GM21576 (cell line): ENCODE measurements at regions not wholly inside any gene's neighbourhood (a gene's known extent, or its start where the extent isn't known, plus 50 kb on each side); places are given as distances from the start of the nearest gene placed in this dataset.

ENCODE experiments used
- ATAC-seq: cut with Tn5 transposase; IDR thresholded peaks from one replicate; pipeline ENCODE4 v1.9.1; 2021; ENCODE audit warnings: mild to moderate bottlenecking, moderate library complexity; ENCODE audit not compliant: unreplicated experiment

GRCh38 chr3:16102187-16102561 is 72.3 kb upstream of the GALNT15 start:
- ATAC-seq, result no peak

DNA sequence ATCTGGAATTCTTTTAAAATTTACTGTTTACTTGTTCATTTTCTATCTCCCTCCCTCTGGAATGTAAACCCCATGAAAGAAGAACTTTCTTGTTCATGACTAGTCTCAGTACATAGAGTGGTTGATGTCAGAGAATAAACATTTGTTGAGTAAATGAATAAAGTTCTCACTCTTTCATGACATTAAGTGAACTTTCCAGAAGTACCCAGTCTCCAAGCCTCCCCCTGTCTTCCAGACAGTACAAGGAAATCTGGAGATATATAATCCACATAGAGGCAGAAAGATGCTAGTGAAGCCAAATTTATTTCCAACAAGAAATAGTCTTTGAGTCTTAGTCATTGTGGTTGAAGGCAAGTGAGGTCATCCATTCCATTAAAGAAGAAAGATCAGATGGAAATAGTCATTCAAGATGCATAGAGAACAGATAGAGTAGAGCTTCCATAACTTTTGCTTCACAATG is 71.5 kb upstream of the GALNT15 start:
- ATAC-seq, result no peak

DNA sequence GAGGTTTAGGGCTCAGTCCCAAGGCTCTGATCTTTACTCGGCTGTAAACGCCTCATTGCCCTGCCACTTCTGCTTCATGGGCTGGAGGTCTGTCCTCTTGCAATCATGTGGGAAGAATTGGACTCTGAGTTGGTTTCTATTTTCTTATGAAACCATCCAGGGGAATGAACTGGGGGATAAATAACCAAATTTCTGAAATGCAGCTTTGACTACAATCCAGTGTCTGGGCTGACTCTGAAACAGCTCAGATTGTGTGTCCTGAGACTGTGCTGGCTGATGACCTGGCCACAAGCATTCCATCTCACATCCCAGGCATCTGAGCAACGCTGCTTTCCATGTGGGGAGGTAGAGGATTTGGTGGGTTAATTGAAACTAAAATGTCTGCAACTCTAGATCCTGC is 71.0 kb upstream of the GALNT15 start:
- ATAC-seq, result no peak

GRCh38 chr3:16104156-16104555 is 70.3 kb upstream of the GALNT15 start:
- ATAC-seq, result no peak

DNA sequence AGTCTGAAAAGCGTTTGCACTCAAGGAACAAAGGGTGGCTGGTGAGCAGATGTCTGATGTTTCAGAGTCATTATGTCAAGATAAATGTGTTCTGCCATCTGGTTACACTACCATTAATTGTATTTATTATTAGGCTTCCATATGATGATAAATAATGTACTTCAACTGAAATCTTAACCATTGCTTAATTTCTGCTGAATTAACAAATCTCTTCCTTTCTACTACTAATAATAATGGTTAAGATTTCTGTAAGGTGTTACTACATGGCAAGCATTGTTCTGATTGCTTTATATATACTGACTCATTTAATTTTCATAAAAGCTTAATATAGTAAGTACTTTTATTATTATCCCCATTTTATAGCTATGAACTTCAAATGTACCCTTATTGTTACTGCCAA is 68.4 kb upstream of the GALNT15 start:
- no peak for ATAC-seq

DNA sequence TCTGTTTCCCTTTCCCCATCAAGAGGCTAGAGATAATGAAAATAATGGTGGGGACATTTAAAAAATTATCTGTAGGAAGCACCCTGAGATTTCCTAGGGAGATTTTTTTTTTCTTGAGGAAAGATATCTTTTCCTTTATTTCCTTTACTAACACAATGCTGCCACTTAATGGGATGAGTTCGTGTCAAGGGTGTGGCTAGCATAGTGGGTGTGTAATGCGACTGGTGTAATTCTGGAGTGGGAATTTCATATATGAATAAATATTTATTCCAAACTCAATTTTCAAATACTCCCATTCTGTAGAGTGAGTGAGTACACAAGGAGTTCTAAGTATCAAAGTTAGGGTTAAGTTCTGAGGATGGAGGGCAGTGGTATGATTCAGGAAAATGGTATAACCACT is 66.1 kb upstream of the GALNT15 start:
- ATAC-seq, result no peak

GRCh38 chr3:16109929-16110328 is 64.6 kb upstream of the GALNT15 start:
- ATAC-seq, result no peak

DNA sequence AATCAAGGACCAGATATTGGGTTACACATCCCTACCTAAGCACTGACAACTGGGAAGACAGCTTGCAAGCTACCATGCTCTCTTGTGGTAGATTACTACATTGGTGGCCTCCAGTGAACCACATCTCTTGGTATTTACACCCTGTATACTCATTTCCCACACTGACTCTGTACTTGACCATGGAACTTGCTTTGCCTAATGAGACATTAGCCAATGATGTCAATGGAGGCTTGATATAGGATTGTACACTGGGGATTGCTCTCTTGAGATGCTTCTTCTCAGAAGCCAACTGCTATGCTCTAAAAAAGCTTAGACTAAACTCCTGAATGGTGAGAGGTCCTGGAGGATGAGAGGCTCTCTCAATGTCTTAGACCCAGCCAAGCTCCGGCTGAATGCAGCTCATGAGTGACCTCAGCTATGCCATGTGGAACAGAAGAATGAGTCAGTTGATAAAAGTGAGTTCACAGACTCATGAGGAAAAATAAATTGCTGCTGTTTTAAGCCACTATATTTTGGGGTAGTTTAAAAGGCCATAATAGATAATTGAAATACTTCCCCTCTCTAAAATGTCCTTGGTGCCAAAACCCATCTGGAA is 61.5 kb upstream of the GALNT15 start:
- no peak for ATAC-seq

- no peak for ATAC-seq
Observed at GRCh38 chr3:16113704-16114103, 60.8 kb upstream of the GALNT15 start.

GRCh38 chr3:16114429-16114828 is 60.1 kb upstream of the GALNT15 start:
- no peak for ATAC-seq

DNA sequence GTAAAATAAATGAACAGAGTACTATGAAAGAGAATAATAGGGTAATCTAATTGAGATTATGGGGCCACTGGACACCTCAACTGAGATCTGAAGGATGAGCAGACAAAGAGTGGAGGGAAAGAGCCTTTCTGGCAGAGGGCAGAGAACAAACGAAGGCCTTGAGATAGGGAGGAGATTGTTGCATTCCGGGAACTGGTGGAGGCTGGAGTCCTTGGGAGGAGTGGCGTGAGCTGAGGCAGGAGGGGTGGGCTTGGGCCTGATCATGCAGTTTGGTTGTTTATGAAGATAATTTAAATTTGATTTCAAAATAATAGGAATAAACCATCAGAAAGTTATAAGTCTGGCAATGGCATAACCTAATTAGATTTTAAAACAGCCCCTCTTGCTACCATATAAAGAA is 59.5 kb upstream of the GALNT15 start:
- ATAC-seq, result no peak

- ATAC-seq, result no peak
Observed at GRCh38 chr3:16118396-16118795, 56.1 kb upstream of the GALNT15 start.

- ATAC-seq, result no peak
Observed at GRCh38 chr3:16119887-16120286, 54.6 kb upstream of the GALNT15 start.

DNA sequence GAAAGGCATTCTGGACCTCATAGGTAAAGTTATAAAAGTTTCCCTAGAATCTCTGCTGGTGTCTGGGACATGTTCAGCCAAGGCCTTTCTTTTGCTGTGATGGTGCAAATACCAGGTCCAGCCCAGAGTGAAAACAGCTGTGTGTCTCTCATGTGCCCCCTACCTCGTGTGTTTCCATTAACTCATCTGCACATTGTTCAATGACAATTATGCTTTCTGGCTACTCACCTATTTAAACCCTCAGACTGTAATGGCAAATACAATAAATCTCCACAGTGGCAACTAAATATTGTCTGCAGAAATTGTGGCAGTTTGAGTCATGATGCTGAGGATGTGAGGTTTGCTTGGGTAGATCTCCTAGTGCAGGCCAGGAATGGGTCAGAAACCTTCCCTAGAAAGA is 53.1 kb upstream of the GALNT15 start:
- ATAC-seq, result no peak

DNA sequence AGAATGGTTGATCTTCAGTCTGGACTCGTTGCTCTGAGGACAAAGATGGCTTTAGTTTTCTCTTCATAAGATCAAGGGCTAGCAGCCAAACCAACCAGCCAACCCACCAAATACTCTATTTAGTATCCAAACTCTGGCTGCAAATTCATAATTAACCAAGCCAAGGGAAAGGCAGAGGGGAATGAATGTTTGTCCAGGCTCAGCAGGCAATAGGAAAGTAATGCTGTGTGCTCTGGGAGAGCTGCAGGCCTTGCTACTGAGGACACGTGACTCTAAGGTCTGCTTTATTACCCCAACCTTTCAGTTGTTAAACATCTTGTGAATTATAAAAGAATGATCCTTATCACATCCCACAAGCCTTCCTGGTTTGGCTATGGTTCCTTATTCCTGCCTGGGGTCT is 52.3 kb upstream of the GALNT15 start:
- ATAC-seq, result no peak

GRCh38 chr3:16122661-16123060 is 51.8 kb upstream of the GALNT15 start:
- no peak for ATAC-seq

- ATAC-seq, result no peak
Observed at GRCh38 chr3:16124636-16125035, 49.8 kb upstream of the GALNT15 start.
